B cell (primary cell): ENCODE measurements at regions not wholly inside any gene's neighbourhood (a gene's known extent, or its start where the extent isn't known, plus 50 kb on each side); places are given as distances from the start of the nearest gene placed in this dataset.

Experiments used
- ATAC-seq: fragments of 200-7000 bp; cut with Tn5 transposase; one replicate; pipeline ENCODE4 v1.10.0; 2021; ENCODE audit warnings: low read depth, mild to moderate bottlenecking, moderate number of reproducible peaks, moderate library complexity
- CTCF ChIA-PET: fragments of 350-600 bp; sonication (Branson Sonifier 250); formaldehyde crosslinking; loops from one replicate; lab custom pipeline; 2021; ENCODE audit warnings: antibody characterized with exemption, inconsistent platforms; lab: Charles Lee
- POLR2A ChIA-PET: fragments of 350-600 bp; sonication (Branson Sonifier 250); formaldehyde crosslinking; loops from one replicate; lab custom pipeline; 2021; ENCODE audit warnings: antibody characterized with exemption; lab: Charles Lee
- DNase-seq: peaks from one replicate; pipeline ENCODE4 v3.0.0; 2013
- H2AFZ ChIP-seq: 2 replicates; pipeline ENCODE4 v1.6.1; 2012; ENCODE audit warnings: mild to moderate bottlenecking, low read depth, low read length; ENCODE audit not compliant: insufficient read depth, poor library complexity, severe bottlenecking
- H3K27ac ChIP-seq, 2 donors: 1 replicate in 1 of 2; 2 replicates in 1 of 2; pipeline ENCODE4 v1.5.1; 2012 to 2013; ENCODE audit warnings: low read length in 2 of 2, mild to moderate bottlenecking in 2 of 2, moderate library complexity in 1 of 2
- H3K27me3 ChIP-seq, 4 experiments: fragments of 200-600 bp in 1 of 4; sonication (generic) in 1 of 4; replicated peaks in 1 of 4; 1 replicate in 2 of 4; 2 replicates in 2 of 4; pipeline versions ENCODE4 v1.6.1 to v1.7.0; 2013 to 2016; ENCODE audit warnings: low read length in 3 of 4, mild to moderate bottlenecking in 2 of 4, mixed read lengths in 1 of 4, moderate library complexity in 1 of 4; ENCODE audit not compliant: insufficient read depth in 4 of 4, control insufficient read depth in 3 of 4; ENCODE audit errors: control extremely low read depth in 1 of 4
- H3K36me3 ChIP-seq, 2 experiments: replicated peaks in 1 of 2; 1 replicate in 1 of 2; 2 replicates in 1 of 2; pipeline versions ENCODE4 v1.6.1 to v1.7.1; 2013; ENCODE audit warnings: low read length in 1 of 2; ENCODE audit not compliant: insufficient read depth in 2 of 2, control insufficient read depth in 1 of 2; ENCODE audit errors: control extremely low read depth in 1 of 2, extremely low read depth in 1 of 2
- H3K4me1 ChIP-seq, 2 donors: fragments of 200-600 bp in 1 of 2; sonication (generic) in 1 of 2; 1 replicate in 1 of 2; 2 replicates in 1 of 2; pipeline versions ENCODE4 v1.5.1 to v1.6.1; 2013 to 2017; ENCODE audit warnings: low read length in 2 of 2; ENCODE audit not compliant: control insufficient read depth in 2 of 2, insufficient read depth in 2 of 2
- H3K4me2 ChIP-seq: replicated peaks from 2 replicates; pipeline ENCODE3; 2012; ENCODE audit warnings: mild to moderate bottlenecking, low read depth, low read length; ENCODE audit not compliant: poor library complexity, severe bottlenecking
- H3K4me3 ChIP-seq, 5 experiments: fragments of 200-600 bp in 1 of 5; sonication (generic) in 1 of 5; 1 replicate in 3 of 5; 2 replicates in 2 of 5; pipeline versions ENCODE4 v1.5.1 to v1.7.0; 2011 to 2016; ENCODE audit warnings: low read length in 4 of 5, mild to moderate bottlenecking in 4 of 5, low read depth in 2 of 5, control low read depth in 1 of 5, moderate library complexity in 1 of 5; ENCODE audit not compliant: insufficient read depth in 1 of 5; ENCODE audit errors: control extremely low read depth in 1 of 5, extremely low read depth in 1 of 5
- H3K79me2 ChIP-seq: fragments of 200-600 bp; sonication (generic); one replicate; pipeline ENCODE4 v1.6.0; 2016; ENCODE audit warnings: low read length; ENCODE audit not compliant: control insufficient read depth, insufficient read depth
- H3K9ac ChIP-seq: fragments of 200-600 bp; sonication (generic); 2 replicates; pipeline ENCODE4 v1.6.1; 2017; ENCODE audit warnings: mild to moderate bottlenecking, low read length, moderate library complexity
- H3K9me3 ChIP-seq, 3 donors: one replicate each; pipeline versions ENCODE4 v1.6.1 to v1.7.1; 2013; ENCODE audit warnings: low read length in 2 of 3; ENCODE audit not compliant: control insufficient read depth in 2 of 3, insufficient read depth in 1 of 3; ENCODE audit errors: control extremely low read depth in 1 of 3
- H4K20me1 ChIP-seq: 2 replicates; pipeline ENCODE4 v1.6.0; 2012; ENCODE audit warnings: mild to moderate bottlenecking, low read length; ENCODE audit not compliant: insufficient read depth, control insufficient read depth, poor library complexity, severe bottlenecking
- H3K27ac Mint-ChIP-seq: one replicate; pipeline ENCODE4 v1.8.0; 2021; ENCODE audit warnings: mixed read lengths
- H3K27me3 Mint-ChIP-seq: one replicate; pipeline ENCODE4 v1.8.0; 2021; ENCODE audit warnings: mixed read lengths
- H3K4me1 Mint-ChIP-seq: one replicate; pipeline ENCODE4 v1.8.0; 2021; ENCODE audit warnings: mixed read lengths
- H3K4me3 Mint-ChIP-seq: one replicate; pipeline ENCODE4 v1.8.0; 2021; ENCODE audit warnings: mixed read lengths
- H3K9me3 Mint-ChIP-seq: one replicate; pipeline ENCODE4 v1.8.0; 2022; ENCODE audit warnings: mixed read lengths; ENCODE audit not compliant: insufficient read depth
- EZH2 ChIP-seq: IDR thresholded peaks from 2 replicates; pipeline ENCODE4 v1.6.1; 2012; ENCODE audit warnings: borderline replicate concordance, low read depth, mild to moderate bottlenecking, moderate library complexity, low read length; ENCODE audit not compliant: insufficient read depth, poor library complexity, severe bottlenecking
- WGBS: methylation state at CpG from one replicate; pipeline ENCODE4 v1.1.5; 2013; ENCODE audit warnings: missing lambda C conversion rate; ENCODE audit not compliant: insufficient coverage; 5-methylcytosine and 5-hydroxymethylcytosine counted together
- intact Hi-C: fragments of 100-400 bp; cut with micrococcal nuclease; formaldehyde crosslinking; loops from one replicate; pipeline ENCODE4 v1.10.0; 2022
- TF ChIP-seq, protein P1 (sequence below): fragments of 200-600 bp; IDR thresholded peaks from one replicate; pipeline ENCODE4 v1.8.0; 2022; ENCODE audit warnings: antibody characterized with exemption, mild to moderate bottlenecking

DNA sequence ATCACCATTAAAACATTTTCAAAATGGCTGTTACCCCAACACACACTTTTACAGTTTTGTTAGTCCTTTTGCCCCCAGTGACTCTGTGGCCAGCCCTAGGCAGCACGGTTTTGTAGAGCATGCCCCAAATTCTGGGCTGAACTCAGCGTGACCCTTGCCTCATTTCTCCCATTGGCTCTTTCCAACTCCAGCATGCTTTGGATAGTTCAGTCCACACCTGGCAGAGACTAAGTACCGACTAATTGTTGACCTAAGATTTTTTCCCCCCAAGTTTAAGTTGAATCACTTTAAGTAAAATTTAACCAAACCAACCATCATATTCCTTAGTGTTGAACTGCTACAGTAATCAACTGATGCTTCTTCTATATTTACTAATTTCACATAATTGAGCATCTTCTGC lies 62.4 kb upstream of the LRRC8B start:
- ChIA-PET POLR2A (no interaction called here), CTCF (no interaction called here)
- no peaks in the 10 kb centered on the region for H3K9me3 ChIP-seq
- WGBS = 92% methylated on average over 2 of the region's 3 CpGs
- no peaks in the 10 kb centered on the region for H3K79me2 ChIP-seq
- Mint-ChIP-seq H3K27me3 (peaks cover 61% of the 10 kb centered on the region), H3K9me3 (no peaks in the 10 kb centered on the region), H3K27ac (no peak overlapping the region), H3K4me3 (no peak overlapping the region), H3K4me1 (peaks cover 5% of the 10 kb centered on the region)
- H3K27me3 ChIP-seq = peaks cover 0 to 41% (median 22%) of the 10 kb centered on the region in 4 experiments
- H3K36me3 ChIP-seq = no peaks in the 10 kb centered on the region
- no peak overlapping the region for H3K4me3 ChIP-seq
- H3K9ac ChIP-seq = no peak overlapping the region
- no peak overlapping the region for H3K4me2 ChIP-seq
- no peak overlapping the region for H3K27ac ChIP-seq
- TF ChIP-seq, protein P1, sequence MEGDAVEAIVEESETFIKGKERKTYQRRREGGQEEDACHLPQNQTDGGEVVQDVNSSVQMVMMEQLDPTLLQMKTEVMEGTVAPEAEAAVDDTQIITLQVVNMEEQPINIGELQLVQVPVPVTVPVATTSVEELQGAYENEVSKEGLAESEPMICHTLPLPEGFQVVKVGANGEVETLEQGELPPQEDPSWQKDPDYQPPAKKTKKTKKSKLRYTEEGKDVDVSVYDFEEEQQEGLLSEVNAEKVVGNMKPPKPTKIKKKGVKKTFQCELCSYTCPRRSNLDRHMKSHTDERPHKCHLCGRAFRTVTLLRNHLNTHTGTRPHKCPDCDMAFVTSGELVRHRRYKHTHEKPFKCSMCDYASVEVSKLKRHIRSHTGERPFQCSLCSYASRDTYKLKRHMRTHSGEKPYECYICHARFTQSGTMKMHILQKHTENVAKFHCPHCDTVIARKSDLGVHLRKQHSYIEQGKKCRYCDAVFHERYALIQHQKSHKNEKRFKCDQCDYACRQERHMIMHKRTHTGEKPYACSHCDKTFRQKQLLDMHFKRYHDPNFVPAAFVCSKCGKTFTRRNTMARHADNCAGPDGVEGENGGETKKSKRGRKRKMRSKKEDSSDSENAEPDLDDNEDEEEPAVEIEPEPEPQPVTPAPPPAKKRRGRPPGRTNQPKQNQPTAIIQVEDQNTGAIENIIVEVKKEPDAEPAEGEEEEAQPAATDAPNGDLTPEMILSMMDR = no peak
- no peak for TF ChIP-seq EZH2
- intact Hi-C loops = no loop called here
- H3K4me1 ChIP-seq = peaks cover 0 to 8% of the 10 kb centered on the region in 2 donors
- H4K20me1 ChIP-seq = no peaks in the 10 kb centered on the region
- H2AFZ ChIP-seq = no peak overlapping the region
- ATAC-seq = no peak
- DNase-seq = no peak

DNA sequence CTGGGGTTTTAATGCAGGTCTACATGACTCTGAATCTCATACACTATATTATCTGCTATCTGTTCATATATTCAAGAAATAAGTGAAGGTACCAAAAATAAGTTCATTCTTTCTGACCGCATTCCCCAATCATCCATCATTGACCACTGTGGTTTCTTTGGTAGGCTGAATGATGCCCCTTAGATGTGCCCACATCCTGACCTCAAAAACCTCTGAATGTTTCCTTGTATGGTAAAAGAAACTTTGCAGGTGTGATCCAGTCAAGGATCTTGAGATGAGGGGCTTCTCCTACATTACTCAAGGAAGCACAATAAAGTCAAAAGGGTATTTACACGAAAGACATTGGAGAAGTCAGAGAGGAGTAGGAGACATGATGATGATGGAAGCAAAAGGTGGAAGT lies 60.6 kb upstream of the LRRC8B start:
- no peak overlapping the region for H3K27ac Mint-ChIP-seq
- peaks cover 0 to 41% (median 22%) of the 10 kb centered on the region in 4 experiments for H3K27me3 ChIP-seq
- TF ChIP-seq EZH2 = no peak
- TF ChIP-seq, protein P1 = no peak
- H3K27me3 Mint-ChIP-seq = peaks cover 62% of the 10 kb centered on the region
- intact Hi-C loops = no loop called here
- H3K4me3 ChIP-seq = no peak overlapping the region
- peaks cover 0 to 8% of the 10 kb centered on the region in 2 donors for H3K4me1 ChIP-seq
- no peaks in the 10 kb centered on the region for H3K9me3 ChIP-seq
- no peak overlapping the region for H3K4me3 Mint-ChIP-seq
- no peak overlapping the region for H3K4me2 ChIP-seq
- H3K36me3 ChIP-seq = no peaks in the 10 kb centered on the region
- CTCF ChIA-PET = interaction anchor here (1.1 to 1.3 kb wide), 2 partner anchors 7 to 20 kb away, joined by 3 to 4 read pairs; no protein-coding TSS in a partner anchor
- no peak overlapping the region for H2AFZ ChIP-seq
- no peak for ATAC-seq
- no peak overlapping the region for H3K9ac ChIP-seq
- no peak for DNase-seq
- H3K27ac ChIP-seq = no peak overlapping the region
- H3K4me1 Mint-ChIP-seq = peaks cover 3% of the 10 kb centered on the region
- no peaks in the 10 kb centered on the region for H3K79me2 ChIP-seq
- no CpG with 5 or more reads among the region's 2 CpGs for WGBS
- no peaks in the 10 kb centered on the region for H4K20me1 ChIP-seq
- H3K9me3 Mint-ChIP-seq = no peaks in the 10 kb centered on the region
- POLR2A ChIA-PET = no interaction called here
